ENCODE measurements at regions not wholly inside any gene's neighbourhood (a gene's known extent, or its start where the extent isn't known, plus 50 kb on each side); places are given as distances from the start of the nearest gene placed in this dataset.

GRCh38 chr9:134575103-134575900, 66.3 kb upstream of the COL5A1 start:
- peaks cover 0 to 14% (median 0%) of the 10 kb centered on the region in 4 donors for H3K4me1 ChIP-seq
- peak in 1 of 2 donors; percentile 2 for DNase-seq (ENCODE audit: low spot score in 2 of 2)

GRCh38 chr9:134575901-134576176, 65.8 kb upstream of the COL5A1 start:
- Histone ChIP-seq H3K36me3 (no peaks in the 10 kb centered on the region), H3K27me3 (no peaks in the 10 kb centered on the region), H3K27ac (no peak overlapping the region), H3K9me3 (peaks cover 0 to 8% (median 0%) of the 10 kb centered on the region in 4 donors), H3K4me1 (peaks cover 0 to 8% (median 0%) of the 10 kb centered on the region in 4 donors), H3K4me3 (no peak overlapping the region)
- TF ChIP-seq POLR2A (IDR thresholded peaks at IDR 0.05): no peak
- 64 to 76% methylated on average over 3 of the region's 3 CpGs for WGBS, 2 donors
- no peak for DNase-seq (ENCODE audit: low spot score in 2 of 2)

More at GRCh38 chr9:134575103-134575900, 66.3 kb upstream of the COL5A1 start:
- Histone ChIP-seq H3K4me3 (no peak overlapping the region), H3K36me3 (no peaks in the 10 kb centered on the region), H3K27ac (no peak overlapping the region), H3K27me3 (no peaks in the 10 kb centered on the region), H3K9me3 (peaks cover 0 to 8% (median 0%) of the 10 kb centered on the region in 4 donors)
- WGBS, 2 donors: 71 to 77% methylated on average over 12 to 14 of the region's 14 CpGs
- TF ChIP-seq POLR2A (IDR thresholded peaks at IDR 0.05): no peak
- no peak for TF ChIP-seq CTCF (IDR thresholded peaks at IDR 0.05)
- TF ChIP-seq EP300 (IDR thresholded peaks at IDR 0.05): no peak

GRCh38 chr9:134585021-134585561, 56.5 kb upstream of the COL5A1 start:
- peak in 1 of 2 donors; percentile 2 for DNase-seq (ENCODE audit: low spot score in 2 of 2)
- 63 to 65% methylated on average over 17 to 18 of the region's 18 CpGs for WGBS, 2 donors

GRCh38 chr9:134585746-134586706, 55.6 kb upstream of the COL5A1 start:
- TF ChIP-seq CTCF (IDR thresholded peaks at IDR 0.05): no peak
- TF ChIP-seq POLR2A (IDR thresholded peaks at IDR 0.05): no peak
- no peak for TF ChIP-seq EP300 (IDR thresholded peaks at IDR 0.05)
- Histone ChIP-seq H3K36me3 (no peaks in the 10 kb centered on the region), H3K9me3 (no peaks in the 10 kb centered on the region), H3K27me3 (no peaks in the 10 kb centered on the region), H3K4me1 (peaks cover 0 to 8% (median 6%) of the 10 kb centered on the region in 4 donors), H3K4me3 (no peak overlapping the region), H3K27ac (no peak overlapping the region)
- 85 to 87% methylated on average over 24 to 28 of the region's 28 CpGs for WGBS, 2 donors
- peak in 1 of 2 donors; percentile 2 for DNase-seq (ENCODE audit: low spot score in 2 of 2)

More at GRCh38 chr9:134585021-134585561, 56.5 kb upstream of the COL5A1 start:
- Histone ChIP-seq H3K27ac (no peak overlapping the region), H3K36me3 (no peaks in the 10 kb centered on the region), H3K4me3 (no peak overlapping the region), H3K4me1 (no peaks in the 10 kb centered on the region), H3K9me3 (no peaks in the 10 kb centered on the region), H3K27me3 (no peaks in the 10 kb centered on the region)
- no peak for TF ChIP-seq POLR2A (IDR thresholded peaks at IDR 0.05)
- no peak for TF ChIP-seq EP300 (IDR thresholded peaks at IDR 0.05)
- TF ChIP-seq CTCF (IDR thresholded peaks at IDR 0.05): no peak

GRCh38 chr9:134589748-134590147, 51.9 kb upstream of the COL5A1 start:
- no peak overlapping the region for H3K27ac ChIP-seq
- H3K9me3 ChIP-seq: no peaks in the 10 kb centered on the region
- no peaks in the 10 kb centered on the region for H3K36me3 ChIP-seq
- H3K4me3 ChIP-seq: no peak overlapping the region
- no peak for DNase-seq (ENCODE audit: low spot score in 2 of 2)
- H3K4me1 ChIP-seq: peaks cover 0 to 33% (median 23%) of the 10 kb centered on the region in 4 donors
- 80 to 89% methylated on average over 7 of the region's 7 CpGs for WGBS, 2 donors
- no peaks in the 10 kb centered on the region for H3K27me3 ChIP-seq
- TF ChIP-seq CTCF (IDR thresholded peaks at IDR 0.05) (no peak), POLR2A (IDR thresholded peaks at IDR 0.05) (no peak)
